MM.1S (cell line): ENCODE measurements at regions not wholly inside any gene's neighbourhood (a gene's known extent, or its start where the extent isn't known, plus 50 kb on each side); places are given as distances from the start of the nearest gene placed in this dataset.

ENCODE experiments used
- DNase-seq: peaks from one replicate; pipeline ENCODE4 v3.0.0-alpha.2; 2015
- H2AFZ ChIP-seq: fragments of 300-600 bp; sonication (generic); 2 replicates; pipeline ENCODE4 v1.6.0; 2016; ENCODE audit warnings: antibody characterized with exemption, low read length
- H3F3A ChIP-seq: fragments of 300-600 bp; sonication (generic); 2 replicates; pipeline ENCODE4 v1.6.1; 2016; ENCODE audit warnings: mild to moderate bottlenecking, antibody characterized with exemption, low read length, moderate library complexity, mixed read lengths; ENCODE audit not compliant: insufficient read depth
- H3K27ac ChIP-seq: fragments of 300-600 bp; sonication (generic); 2 replicates; pipeline ENCODE4 v1.5.1; 2016; ENCODE audit warnings: mild to moderate bottlenecking, low read length
- H3K27me3 ChIP-seq: fragments of 300-600 bp; sonication (generic); replicated peaks from 2 replicates; pipeline ENCODE4 v1.6.0; 2016; ENCODE audit warnings: low read length; ENCODE audit not compliant: insufficient read depth
- H3K36me3 ChIP-seq: fragments of 300-600 bp; sonication (generic); replicated peaks from 2 replicates; pipeline ENCODE4 v1.6.1; 2016; ENCODE audit warnings: mild to moderate bottlenecking, low read length, mixed read lengths; ENCODE audit not compliant: insufficient read depth
- H3K4me1 ChIP-seq: fragments of 300-600 bp; sonication (generic); 2 replicates; pipeline ENCODE4 v1.6.1; 2016; ENCODE audit warnings: low read length, mixed read lengths
- H3K4me2 ChIP-seq: fragments of 300-600 bp; sonication (generic); 2 replicates; pipeline ENCODE4 v1.6.0; 2016; ENCODE audit warnings: low read depth, low read length
- H3K4me3 ChIP-seq: fragments of 300-600 bp; sonication (generic); 2 replicates; pipeline ENCODE4 v1.5.1; 2016; ENCODE audit warnings: low read length, mixed read lengths
- H3K79me2 ChIP-seq: fragments of 300-600 bp; sonication (generic); 2 replicates; pipeline ENCODE4 v1.6.1; 2016; ENCODE audit warnings: mixed run types, low read length, mixed read lengths
- H3K9ac ChIP-seq: fragments of 300-600 bp; sonication (generic); 2 replicates; pipeline ENCODE4 v1.6.1; 2016; ENCODE audit warnings: low read length, mixed read lengths
- H3K9me2 ChIP-seq: fragments of 300-600 bp; sonication (generic); replicated peaks from 2 replicates; pipeline ENCODE4 v1.6.1; 2016; ENCODE audit warnings: mild to moderate bottlenecking, low read length, mixed read lengths; ENCODE audit not compliant: insufficient read depth
- H3K9me3 ChIP-seq: fragments of 300-600 bp; sonication (generic); replicated peaks from 2 replicates; pipeline ENCODE4 v1.6.1; 2016; ENCODE audit warnings: mild to moderate bottlenecking, low read length, mixed read lengths; ENCODE audit not compliant: insufficient read depth
- H4K20me1 ChIP-seq: fragments of 300-600 bp; sonication (generic); 2 replicates; pipeline ENCODE4 v1.6.1; 2016; ENCODE audit warnings: mild to moderate bottlenecking, low read length, moderate library complexity, mixed read lengths; ENCODE audit not compliant: insufficient read depth
- EZH2 ChIP-seq: fragments of 300-600 bp; sonication (generic); optimal IDR thresholded peaks from 2 replicates; pipeline ENCODE3; 2017; ENCODE audit warnings: low read depth, mild to moderate bottlenecking, antibody characterized with exemption, low read length, mixed read lengths
- EZH2phosphoT487 ChIP-seq: fragments of 300-600 bp; sonication (generic); IDR thresholded peaks from 2 replicates; pipeline ENCODE4 v1.6.1; 2018; ENCODE audit warnings: antibody characterized with exemption, low read length
- TF ChIP-seq, protein P1 (sequence below): fragments of 300-600 bp; sonication (generic); IDR thresholded peaks from 2 replicates; pipeline ENCODE4 v1.5.1; 2016; ENCODE audit warnings: antibody characterized with exemption, low read length, mixed read lengths

DNA sequence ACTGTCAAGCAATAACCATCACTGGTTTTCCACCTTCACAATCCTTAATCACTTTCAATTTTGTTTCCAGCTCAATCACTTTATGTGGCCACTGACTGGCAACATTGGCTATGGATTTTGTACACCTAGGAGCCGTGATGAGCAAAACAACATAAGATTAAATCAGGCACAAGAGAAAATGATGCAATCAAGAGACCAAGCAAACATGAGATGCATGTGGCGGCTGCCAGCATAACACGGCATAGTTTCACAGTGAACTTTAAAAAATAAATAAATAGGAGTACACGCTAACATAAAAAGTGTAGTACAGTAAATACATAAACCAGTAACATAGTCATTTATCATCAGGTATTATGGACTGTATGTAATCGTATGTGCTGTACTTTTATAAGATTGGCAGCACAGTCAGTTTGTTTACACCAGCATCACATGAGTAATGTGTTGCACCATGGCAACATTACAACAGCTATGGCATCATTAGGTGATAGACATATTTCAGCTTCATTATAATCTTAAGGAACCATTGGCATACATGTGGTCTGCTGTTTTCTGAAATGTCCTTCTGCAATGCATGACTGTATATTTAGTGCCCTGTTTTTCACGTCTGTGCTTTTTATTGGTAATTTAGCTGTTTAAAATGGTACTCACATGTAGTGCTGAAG lies 83.3 kb upstream of the PRDM11 start:
- TF ChIP-seq EZH2 (no peak), EZH2phosphoT487 (no peak)
- TF ChIP-seq, protein P1, sequence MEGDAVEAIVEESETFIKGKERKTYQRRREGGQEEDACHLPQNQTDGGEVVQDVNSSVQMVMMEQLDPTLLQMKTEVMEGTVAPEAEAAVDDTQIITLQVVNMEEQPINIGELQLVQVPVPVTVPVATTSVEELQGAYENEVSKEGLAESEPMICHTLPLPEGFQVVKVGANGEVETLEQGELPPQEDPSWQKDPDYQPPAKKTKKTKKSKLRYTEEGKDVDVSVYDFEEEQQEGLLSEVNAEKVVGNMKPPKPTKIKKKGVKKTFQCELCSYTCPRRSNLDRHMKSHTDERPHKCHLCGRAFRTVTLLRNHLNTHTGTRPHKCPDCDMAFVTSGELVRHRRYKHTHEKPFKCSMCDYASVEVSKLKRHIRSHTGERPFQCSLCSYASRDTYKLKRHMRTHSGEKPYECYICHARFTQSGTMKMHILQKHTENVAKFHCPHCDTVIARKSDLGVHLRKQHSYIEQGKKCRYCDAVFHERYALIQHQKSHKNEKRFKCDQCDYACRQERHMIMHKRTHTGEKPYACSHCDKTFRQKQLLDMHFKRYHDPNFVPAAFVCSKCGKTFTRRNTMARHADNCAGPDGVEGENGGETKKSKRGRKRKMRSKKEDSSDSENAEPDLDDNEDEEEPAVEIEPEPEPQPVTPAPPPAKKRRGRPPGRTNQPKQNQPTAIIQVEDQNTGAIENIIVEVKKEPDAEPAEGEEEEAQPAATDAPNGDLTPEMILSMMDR = no peak
- Histone ChIP-seq H2AFZ (no peak overlapping the region), H3K27ac (no peak overlapping the region), H3K4me1 (peaks cover 10% of the 10 kb centered on the region), H3K36me3 (no peaks in the 10 kb centered on the region), H3K4me3 (no peak overlapping the region), H3K4me2 (no peak overlapping the region), H3F3A (no peaks in the 10 kb centered on the region; the same call in 1 of the 2 replicates), H3K27me3 (no peaks in the 10 kb centered on the region), H3K9me3 (no peaks in the 10 kb centered on the region), H4K20me1 (no peaks in the 10 kb centered on the region), H3K79me2 (no peaks in the 10 kb centered on the region), H3K9ac (no peak overlapping the region), H3K9me2 (no peaks in the 10 kb centered on the region)
- DNase-seq = no peak

DNA sequence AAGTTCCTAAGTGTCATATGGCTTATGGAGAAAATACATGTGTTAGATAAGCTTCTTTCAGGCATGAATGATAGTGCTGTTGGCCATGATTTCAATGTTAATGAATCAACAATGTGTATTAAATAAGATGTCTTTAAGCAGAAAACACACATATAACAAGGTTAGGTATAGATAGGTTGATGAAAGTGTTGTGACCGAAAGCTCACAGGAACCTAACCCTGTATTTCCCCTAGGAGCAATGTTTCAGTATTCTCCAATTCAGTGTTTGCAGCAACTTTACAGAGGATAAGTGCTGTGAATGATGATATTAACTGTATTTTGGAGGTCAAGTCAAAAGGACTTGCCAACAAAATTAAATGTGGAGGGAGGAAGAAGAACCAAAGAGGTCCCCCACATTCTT lies 82.8 kb upstream of the PRDM11 start:
- no peak for DNase-seq
- Histone ChIP-seq H4K20me1 (no peaks in the 10 kb centered on the region), H3K4me1 (peaks cover 16% of the 10 kb centered on the region), H2AFZ (no peak overlapping the region), H3K27me3 (no peaks in the 10 kb centered on the region), H3K9me3 (no peaks in the 10 kb centered on the region), H3K9ac (no peak overlapping the region), H3K9me2 (no peaks in the 10 kb centered on the region), H3K4me2 (no peak overlapping the region), H3K27ac (no peak overlapping the region), H3F3A (no peaks in the 10 kb centered on the region; the same call in 1 of the 2 replicates), H3K36me3 (no peaks in the 10 kb centered on the region), H3K79me2 (no peaks in the 10 kb centered on the region), H3K4me3 (no peak overlapping the region)
- no peak for TF ChIP-seq EZH2

DNA sequence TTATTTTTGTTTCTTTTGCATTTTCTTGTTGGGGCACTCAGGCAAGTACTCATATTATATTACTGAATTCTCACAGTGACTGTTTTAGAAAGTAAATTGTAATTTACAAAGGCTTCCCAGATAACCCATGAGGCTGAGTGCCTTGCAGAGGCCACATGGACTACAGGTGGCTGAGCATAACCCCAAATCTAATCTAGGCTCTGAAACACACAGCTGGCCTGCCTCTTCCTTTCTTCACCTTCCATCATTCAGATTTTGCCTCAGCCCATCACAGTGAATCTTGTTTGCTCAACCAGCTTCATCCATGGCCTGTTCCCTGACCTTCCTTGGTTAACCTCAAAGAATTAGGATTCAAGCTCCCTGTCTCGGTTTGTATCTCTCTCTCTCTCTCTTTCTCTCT lies 78.5 kb upstream of the PRDM11 start:
- Histone ChIP-seq H3K27ac (peak overlapping the region; percentile 31; the same call in 1 of the 2 replicates), H3K4me3 (no peak overlapping the region), H3K9me3 (no peaks in the 10 kb centered on the region), H3K4me1 (peaks cover 58% of the 10 kb centered on the region), H3K79me2 (no peaks in the 10 kb centered on the region), H2AFZ (peak overlapping the region; percentile 14; the same call in 1 of the 2 replicates), H3K9me2 (no peaks in the 10 kb centered on the region), H3K4me2 (0 out of 2 replicates have a peak overlapping the region, but pooled peaks have one; percentile 13), H3K27me3 (no peaks in the 10 kb centered on the region), H4K20me1 (no peaks in the 10 kb centered on the region), H3K36me3 (no peaks in the 10 kb centered on the region), H3F3A (peaks cover 6% of the 10 kb centered on the region), H3K9ac (no peak overlapping the region)
- DNase-seq = peak; percentile 36
- no peak for TF ChIP-seq EZH2phosphoT487
- no peak for TF ChIP-seq EZH2
- TF ChIP-seq, protein P1 = no peak

DNA sequence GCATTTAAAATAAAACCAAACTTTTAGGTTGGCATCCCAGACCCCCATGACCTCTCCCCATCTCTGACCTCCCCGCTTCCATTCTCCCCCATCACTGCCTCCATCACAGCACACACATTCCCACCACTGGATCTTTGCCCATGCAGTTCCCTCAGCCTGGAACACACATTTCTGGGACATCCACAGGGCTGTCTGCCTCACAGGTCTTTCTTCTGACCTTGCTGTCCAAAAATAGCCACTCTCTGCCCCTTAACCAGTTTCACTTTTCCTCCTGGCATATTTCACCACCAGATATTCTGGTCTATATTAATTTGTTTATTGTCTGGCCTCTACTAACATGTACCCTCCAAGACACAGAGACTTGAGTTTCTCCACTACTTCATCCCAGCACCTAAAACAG lies 75.2 kb upstream of the PRDM11 start:
- Histone ChIP-seq H3K4me2 (peak overlapping the region; percentile 35), H3K79me2 (no peaks in the 10 kb centered on the region), H3K36me3 (no peaks in the 10 kb centered on the region), H3K9me2 (no peaks in the 10 kb centered on the region), H3K27me3 (no peaks in the 10 kb centered on the region), H3K4me1 (peaks cover 80% of the 10 kb centered on the region), H3K9me3 (no peaks in the 10 kb centered on the region), H3K4me3 (peak overlapping the region; percentile 1; the same call in 1 of the 2 replicates), H4K20me1 (no peaks in the 10 kb centered on the region), H3K9ac (peak overlapping the region; percentile 1; the same call in 1 of the 2 replicates), H3K27ac (peak overlapping the region; percentile 89; the same call in 1 of the 2 replicates), H3F3A (peaks cover 20% of the 10 kb centered on the region), H2AFZ (peak overlapping the region; percentile 20)
- TF ChIP-seq EZH2 = no peak
- peak; percentile 46 for DNase-seq
